Chondrocyte (in vitro differentiated cells): ENCODE measurements at regions not wholly inside any gene's neighbourhood (a gene's known extent, or its start where the extent isn't known, plus 50 kb on each side); places are given as distances from the start of the nearest gene placed in this dataset.

Experiments
- DNase-seq: peaks from one replicate; pipeline ENCODE4 v3.0.0; 2021; ENCODE audit warnings: mixed read lengths, low spot score
- H3K27ac Mint-ChIP-seq: one replicate; pipeline ENCODE4 v1.8.0; 2021; ENCODE audit warnings: mild to moderate bottlenecking, moderate library complexity, mixed read lengths; ENCODE audit not compliant: unreplicated experiment
- H3K27me3 Mint-ChIP-seq: 2 replicates; pipeline ENCODE4 v1.8.0; 2021; ENCODE audit warnings: low read depth, mixed read lengths
- H3K36me3 Mint-ChIP-seq: 2 replicates; pipeline ENCODE4 v1.8.0; 2021; ENCODE audit warnings: low read depth, mixed read lengths
- H3K4me1 Mint-ChIP-seq: 2 replicates; pipeline ENCODE4 v1.8.0; 2021; ENCODE audit warnings: low read depth, mild to moderate bottlenecking, mixed read lengths
- H3K4me3 Mint-ChIP-seq: one replicate; pipeline ENCODE4 v1.8.0; 2021; ENCODE audit warnings: mild to moderate bottlenecking, moderate library complexity, mixed read lengths; ENCODE audit not compliant: unreplicated experiment
- H3K9me3 Mint-ChIP-seq: 2 replicates; pipeline ENCODE4 v1.8.0; 2021; ENCODE audit warnings: low read depth, mixed read lengths
- TF ChIP-seq, protein P1 (sequence below): fragments of 200-600 bp; sonication (generic); IDR thresholded peaks from 2 replicates; pipeline ENCODE4 v1.5.0; 2021; ENCODE audit warnings: antibody characterized with exemption, mild to moderate bottlenecking, moderate library complexity

DNA sequence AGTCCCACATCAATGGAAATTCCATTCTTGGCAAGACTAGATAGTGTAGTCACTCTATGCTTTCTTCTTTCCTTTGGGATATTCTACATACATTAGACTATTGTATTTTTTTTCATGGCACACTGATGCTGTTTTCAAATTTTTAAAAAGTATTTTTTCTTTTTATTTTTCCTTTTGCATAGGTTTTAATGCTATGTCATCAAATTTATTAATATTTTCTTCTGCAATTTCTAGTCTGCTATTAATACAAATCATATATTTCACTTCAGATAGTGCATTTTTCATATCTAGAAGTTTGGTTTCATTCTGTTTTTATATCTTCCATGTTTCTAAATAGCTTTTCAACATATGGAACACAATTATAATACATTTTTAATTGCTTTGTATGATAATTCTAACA lies 2050.1 kb upstream of the PRR20A start:
- no peak overlapping the region for H3K27ac Mint-ChIP-seq
- TF ChIP-seq, protein P1, sequence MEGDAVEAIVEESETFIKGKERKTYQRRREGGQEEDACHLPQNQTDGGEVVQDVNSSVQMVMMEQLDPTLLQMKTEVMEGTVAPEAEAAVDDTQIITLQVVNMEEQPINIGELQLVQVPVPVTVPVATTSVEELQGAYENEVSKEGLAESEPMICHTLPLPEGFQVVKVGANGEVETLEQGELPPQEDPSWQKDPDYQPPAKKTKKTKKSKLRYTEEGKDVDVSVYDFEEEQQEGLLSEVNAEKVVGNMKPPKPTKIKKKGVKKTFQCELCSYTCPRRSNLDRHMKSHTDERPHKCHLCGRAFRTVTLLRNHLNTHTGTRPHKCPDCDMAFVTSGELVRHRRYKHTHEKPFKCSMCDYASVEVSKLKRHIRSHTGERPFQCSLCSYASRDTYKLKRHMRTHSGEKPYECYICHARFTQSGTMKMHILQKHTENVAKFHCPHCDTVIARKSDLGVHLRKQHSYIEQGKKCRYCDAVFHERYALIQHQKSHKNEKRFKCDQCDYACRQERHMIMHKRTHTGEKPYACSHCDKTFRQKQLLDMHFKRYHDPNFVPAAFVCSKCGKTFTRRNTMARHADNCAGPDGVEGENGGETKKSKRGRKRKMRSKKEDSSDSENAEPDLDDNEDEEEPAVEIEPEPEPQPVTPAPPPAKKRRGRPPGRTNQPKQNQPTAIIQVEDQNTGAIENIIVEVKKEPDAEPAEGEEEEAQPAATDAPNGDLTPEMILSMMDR, result no peak
- DNase-seq, result no peak
- no peaks in the 10 kb centered on the region for H3K36me3 Mint-ChIP-seq
- H3K4me1 Mint-ChIP-seq, result no peaks in the 10 kb centered on the region
- H3K9me3 Mint-ChIP-seq, result no peaks in the 10 kb centered on the region
- H3K27me3 Mint-ChIP-seq, result peaks cover 3% of the 10 kb centered on the region
- H3K4me3 Mint-ChIP-seq, result no peak overlapping the region

DNA sequence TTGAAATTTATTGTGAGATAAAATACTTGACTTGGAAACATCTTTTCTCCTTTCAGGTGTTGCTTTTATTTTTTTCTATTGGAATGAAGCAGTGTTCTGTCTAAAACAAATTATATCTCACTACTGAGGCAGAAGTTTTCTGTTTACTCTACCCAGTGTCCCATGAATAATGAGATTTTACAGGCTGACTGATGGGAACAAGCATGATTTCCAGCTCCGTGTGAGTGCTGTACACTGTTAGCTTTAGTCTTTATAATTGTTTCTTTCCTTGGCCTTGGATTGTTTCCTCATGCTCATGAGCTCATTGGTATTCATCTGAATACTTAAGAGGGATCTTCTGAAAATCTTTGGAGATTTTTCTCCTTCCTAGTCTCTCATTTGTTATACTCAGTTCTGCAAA lies 2049.5 kb upstream of the PRR20A start:
- DNase-seq, result no peak
- Mint-ChIP-seq H3K4me1 (no peaks in the 10 kb centered on the region), H3K9me3 (no peaks in the 10 kb centered on the region), H3K27me3 (peaks cover 3% of the 10 kb centered on the region), H3K27ac (no peak overlapping the region), H3K36me3 (no peaks in the 10 kb centered on the region), H3K4me3 (no peak overlapping the region)
- TF ChIP-seq, protein P1, result no peak

DNA sequence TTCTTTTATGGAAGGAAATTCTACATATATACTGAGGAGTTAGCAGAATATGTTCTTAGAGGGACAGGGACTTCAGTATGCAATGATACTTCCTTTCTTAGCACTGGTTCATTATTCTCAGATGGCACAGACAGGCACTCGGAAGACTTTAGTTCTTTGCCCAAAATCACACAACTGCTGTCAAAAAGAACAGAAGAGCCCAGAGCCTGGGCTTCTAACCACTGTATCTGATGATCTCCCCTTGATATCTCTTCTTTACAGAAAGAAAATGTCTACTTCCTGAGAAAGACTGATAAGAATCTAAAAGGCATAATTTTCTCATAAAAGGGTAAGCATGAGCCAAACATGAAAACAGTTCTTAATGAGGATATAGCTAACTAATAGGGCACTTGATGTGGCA lies 2034.2 kb upstream of the PRR20A start:
- Mint-ChIP-seq H3K4me3 (no peak overlapping the region), H3K4me1 (no peaks in the 10 kb centered on the region), H3K36me3 (no peaks in the 10 kb centered on the region), H3K9me3 (peaks cover 3% of the 10 kb centered on the region), H3K27ac (no peak overlapping the region), H3K27me3 (no peaks in the 10 kb centered on the region)
- TF ChIP-seq, protein P1, result no peak
- no peak for DNase-seq

DNA sequence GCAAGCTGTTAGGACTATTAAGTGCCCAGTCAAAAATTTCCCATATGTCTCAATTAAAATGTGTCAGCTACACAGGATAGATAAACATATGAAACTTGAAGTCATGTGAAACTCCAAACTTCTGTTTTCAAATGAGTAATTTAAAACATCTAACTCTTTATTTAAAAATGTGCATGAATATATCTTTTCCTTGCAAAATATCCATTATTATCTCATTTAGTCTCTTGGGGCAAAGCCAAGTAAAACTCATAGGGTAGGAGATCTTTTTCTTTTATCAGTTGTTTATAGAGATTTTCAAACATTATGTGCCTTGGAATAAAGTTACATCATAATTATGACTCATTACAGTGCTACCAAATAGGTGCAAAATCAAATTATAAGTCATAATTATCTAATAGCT lies 2020.1 kb upstream of the PRR20A start:
- no peak for DNase-seq
- H3K4me1 Mint-ChIP-seq, result no peaks in the 10 kb centered on the region
- H3K27ac Mint-ChIP-seq, result no peak overlapping the region
- H3K27me3 Mint-ChIP-seq, result peaks cover 2% of the 10 kb centered on the region
- H3K9me3 Mint-ChIP-seq, result no peaks in the 10 kb centered on the region
- TF ChIP-seq, protein P1, result no peak
- H3K36me3 Mint-ChIP-seq, result no peaks in the 10 kb centered on the region
- no peak overlapping the region for H3K4me3 Mint-ChIP-seq

DNA sequence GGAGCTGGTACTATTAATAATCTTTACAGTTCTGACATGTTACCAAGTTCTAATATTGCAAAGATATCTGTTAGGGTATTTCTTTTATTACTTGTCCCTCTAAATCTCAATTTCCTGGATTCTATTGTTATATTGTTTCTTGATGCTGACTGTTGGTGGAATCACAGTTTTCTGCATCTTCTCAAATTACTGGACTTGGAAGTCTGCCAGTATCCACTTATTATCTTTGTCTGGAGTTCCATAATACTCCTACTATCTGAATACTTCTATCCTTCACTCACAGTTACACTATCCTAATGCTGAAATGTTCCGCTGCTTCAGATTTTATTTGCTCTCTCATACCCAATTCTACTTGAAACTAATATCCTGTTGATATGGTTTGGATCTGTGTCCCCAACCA lies 1985.7 kb upstream of the PRR20A start:
- Mint-ChIP-seq H3K9me3 (peaks cover 10% of the 10 kb centered on the region), H3K36me3 (no peaks in the 10 kb centered on the region), H3K27ac (no peak overlapping the region), H3K4me1 (no peaks in the 10 kb centered on the region), H3K4me3 (no peak overlapping the region), H3K27me3 (no peaks in the 10 kb centered on the region)
- TF ChIP-seq, protein P1, result no peak
- DNase-seq, result no peak
